Erythroblast (primary cell): ENCODE measurements at regions not wholly inside any gene's neighbourhood (a gene's known extent, or its start where the extent isn't known, plus 50 kb on each side); places are given as distances from the start of the nearest gene placed in this dataset.

Experiments
- GATA1 ChIP-seq: IDR thresholded peaks from 2 replicates; pipeline ENCODE4 v1.6.1; 2011; ENCODE audit warnings: low read depth, mild to moderate bottlenecking, control low read depth, low read length, moderate library complexity
- POLR2A ChIP-seq: IDR thresholded peaks from 2 replicates; pipeline ENCODE4 v1.6.1; 2011; ENCODE audit warnings: mild to moderate bottlenecking, low read length

- TF ChIP-seq POLR2A (no peak), GATA1 (no peak)
Observed at GRCh38 chr1:193753038-193753756, 566.8 kb upstream of the B3GALT2 start.
